ENCODE measurements at regions not wholly inside any gene's neighbourhood (a gene's known extent, or its start where the extent isn't known, plus 50 kb on each side); places are given as distances from the start of the nearest gene placed in this dataset.

DNA sequence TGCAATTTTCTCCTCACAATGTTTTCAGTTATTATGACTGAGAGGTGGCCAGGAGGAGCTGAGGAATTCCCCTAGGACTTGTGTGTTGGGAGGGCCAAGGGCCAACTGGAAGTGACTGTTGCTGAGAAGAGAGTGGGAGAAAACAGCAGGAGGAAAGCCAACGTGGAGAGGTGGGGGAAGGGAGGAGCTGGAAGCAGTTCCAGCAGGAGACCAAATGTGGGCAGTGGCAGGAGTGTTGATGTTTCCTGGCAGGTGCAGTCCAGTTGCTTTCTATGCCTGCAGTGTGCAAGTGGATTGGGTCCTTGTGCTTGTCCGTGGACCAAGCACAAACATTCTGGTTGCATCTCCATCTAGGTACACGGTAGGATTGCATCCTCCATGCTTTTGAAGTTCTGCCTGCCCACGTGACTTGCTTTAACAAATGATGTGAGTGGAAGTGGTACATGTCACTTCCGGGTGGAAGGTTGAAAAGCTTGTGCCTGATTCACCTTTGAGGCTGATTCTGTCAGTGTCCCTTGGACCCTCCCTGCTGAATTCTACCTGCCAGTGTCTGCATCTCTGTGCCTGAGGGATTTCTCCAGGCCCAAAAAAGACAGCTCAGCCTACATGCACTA, 54.7 kb upstream of the CRHR1 start:
- no peaks in the 10 kb centered on the region for H3K36me3 Mint-ChIP-seq (ENCODE audit: low read depth)
- H3K27ac Mint-ChIP-seq, result no peak overlapping the region
- no peak for DNase-seq
- peaks cover 50% of the 10 kb centered on the region for H3K27me3 Mint-ChIP-seq
- H3K4me1 Mint-ChIP-seq (ENCODE audit: low read depth), result no peaks in the 10 kb centered on the region
- no peak overlapping the region for H3K4me3 Mint-ChIP-seq
- H3K9me3 Mint-ChIP-seq, result peaks cover 18% of the 10 kb centered on the region

DNA sequence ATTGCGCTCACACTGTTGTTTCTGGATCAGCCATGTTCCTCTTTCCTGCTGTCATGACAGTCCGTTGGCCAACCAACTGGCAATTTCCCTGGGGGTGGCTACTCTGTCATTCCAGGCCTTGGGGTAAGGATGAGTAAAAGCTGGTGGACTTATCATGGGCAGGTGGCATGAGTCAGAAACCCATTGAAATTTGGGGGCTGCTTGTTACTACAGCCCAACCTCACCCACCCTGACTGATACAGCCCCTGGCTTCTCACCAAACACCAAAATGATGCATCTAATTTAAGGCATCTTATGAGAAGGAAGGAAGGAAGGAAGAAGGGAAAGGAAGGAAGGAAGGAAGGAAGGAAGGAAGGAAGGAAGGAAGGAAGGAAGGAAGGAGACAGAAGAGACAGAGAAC, 53.9 kb upstream of the CRHR1 start:
- no peaks in the 10 kb centered on the region for H3K4me1 Mint-ChIP-seq (ENCODE audit: low read depth)
- H3K36me3 Mint-ChIP-seq (ENCODE audit: low read depth), result no peaks in the 10 kb centered on the region
- DNase-seq, result no peak
- no peak overlapping the region for H3K27ac Mint-ChIP-seq
- H3K4me3 Mint-ChIP-seq, result no peak overlapping the region
- peaks cover 46% of the 10 kb centered on the region for H3K27me3 Mint-ChIP-seq
- peaks cover 15% of the 10 kb centered on the region for H3K9me3 Mint-ChIP-seq

DNA sequence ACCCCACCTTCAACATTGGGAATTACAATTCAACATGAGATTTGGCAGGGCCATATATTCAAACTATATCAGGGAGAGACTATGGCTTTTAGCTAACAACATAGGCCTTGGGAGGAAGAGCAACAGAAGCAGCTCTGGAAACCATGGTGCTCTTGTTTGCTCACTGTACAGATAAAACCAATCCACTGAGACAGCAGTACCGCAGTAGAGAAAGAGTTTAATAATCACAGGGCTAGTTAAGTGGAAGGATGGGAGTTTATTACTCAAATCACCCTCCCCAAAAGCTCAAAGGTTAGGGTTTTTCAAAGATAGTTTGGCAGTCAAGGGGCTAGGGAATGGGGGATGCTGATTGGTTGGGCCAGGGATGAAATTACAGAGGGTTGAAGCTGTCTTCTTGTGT, 52.7 kb upstream of the CRHR1 start:
- DNase-seq, result no peak
- Mint-ChIP-seq H3K4me1 (ENCODE audit: low read depth) (no peaks in the 10 kb centered on the region), H3K27ac (no peak overlapping the region), H3K4me3 (no peak overlapping the region), H3K36me3 (ENCODE audit: low read depth) (no peaks in the 10 kb centered on the region), H3K27me3 (peaks cover 37% of the 10 kb centered on the region), H3K9me3 (peaks cover 14% of the 10 kb centered on the region)

DNA sequence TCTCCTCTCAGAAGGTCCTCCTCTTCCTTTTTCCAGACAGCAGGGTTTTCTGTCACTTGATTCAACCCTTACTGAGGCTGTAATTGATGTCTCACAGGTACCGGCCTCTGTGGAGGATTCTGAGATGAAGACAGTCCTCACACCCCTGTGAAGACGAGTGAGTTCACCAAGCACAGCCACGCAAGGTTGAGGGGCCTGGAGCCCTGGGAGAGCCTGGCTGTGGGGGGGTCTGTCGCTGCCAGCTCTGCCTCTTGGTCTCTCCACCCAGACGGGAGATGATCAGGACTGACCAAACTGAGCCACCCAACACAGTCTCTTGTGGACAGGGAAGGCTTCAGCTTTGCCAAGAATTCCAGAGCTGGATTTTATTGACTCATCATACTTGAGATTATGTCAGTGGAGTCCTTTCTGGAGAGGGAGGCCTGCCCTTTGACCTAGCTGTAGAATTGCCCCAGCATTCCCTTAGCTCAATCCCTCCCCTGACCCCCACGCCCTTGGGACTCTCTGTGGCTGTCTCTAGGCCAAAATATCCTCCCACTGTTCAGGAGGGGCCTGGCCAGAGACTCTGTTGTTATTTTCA, 51.1 kb upstream of the CRHR1 start:
- no peak for DNase-seq
- H3K36me3 Mint-ChIP-seq (ENCODE audit: low read depth), result no peaks in the 10 kb centered on the region
- no peaks in the 10 kb centered on the region for H3K4me1 Mint-ChIP-seq (ENCODE audit: low read depth)
- peaks cover 30% of the 10 kb centered on the region for H3K27me3 Mint-ChIP-seq
- H3K27ac Mint-ChIP-seq, result no peak overlapping the region
- H3K9me3 Mint-ChIP-seq, result peaks cover 14% of the 10 kb centered on the region
- H3K4me3 Mint-ChIP-seq, result no peak overlapping the region

DNA sequence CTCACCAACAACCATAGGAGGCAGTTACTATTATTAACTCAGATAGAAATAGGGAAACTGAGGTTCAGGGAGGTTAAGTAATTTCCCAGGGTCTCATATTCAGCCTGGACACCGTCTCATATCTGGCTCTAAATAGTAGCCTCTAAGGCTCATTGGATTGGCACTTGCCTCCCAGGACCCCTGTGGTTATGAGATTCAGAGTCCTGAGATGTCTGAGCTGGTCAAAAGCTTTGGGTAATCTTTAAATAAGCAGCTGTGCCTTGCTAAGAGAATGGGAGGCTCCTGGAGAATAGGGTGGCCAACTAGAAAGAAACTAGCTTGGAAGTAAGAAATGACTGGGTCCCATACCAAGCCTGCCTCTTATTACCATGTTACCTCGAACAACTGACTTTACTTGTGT, 50.3 kb upstream of the CRHR1 start:
- Mint-ChIP-seq H3K27ac (no peak overlapping the region), H3K9me3 (peaks cover 14% of the 10 kb centered on the region), H3K4me3 (no peak overlapping the region), H3K4me1 (ENCODE audit: low read depth) (no peaks in the 10 kb centered on the region), H3K36me3 (ENCODE audit: low read depth) (no peaks in the 10 kb centered on the region), H3K27me3 (peaks cover 25% of the 10 kb centered on the region)
- no peak for DNase-seq
